ENCODE measurements at regions not wholly inside any gene's neighbourhood (a gene's known extent, or its start where the extent isn't known, plus 50 kb on each side); places are given as distances from the start of the nearest gene placed in this dataset.

GRCh38 chr1:195328102-195328501, 1280.1 kb downstream of the KCNT2 start:
- Histone ChIP-seq H3K9me3 (no peaks in the 10 kb centered on the region), H3K36me3 (no peaks in the 10 kb centered on the region), H3K4me3 (ENCODE audit: low read depth, low read length) (no peak overlapping the region), H3K27me3 (no peaks in the 10 kb centered on the region), H3K4me1 (no peaks in the 10 kb centered on the region)
- no peak for DNase-seq
- TF ChIP-seq, protein P1, sequence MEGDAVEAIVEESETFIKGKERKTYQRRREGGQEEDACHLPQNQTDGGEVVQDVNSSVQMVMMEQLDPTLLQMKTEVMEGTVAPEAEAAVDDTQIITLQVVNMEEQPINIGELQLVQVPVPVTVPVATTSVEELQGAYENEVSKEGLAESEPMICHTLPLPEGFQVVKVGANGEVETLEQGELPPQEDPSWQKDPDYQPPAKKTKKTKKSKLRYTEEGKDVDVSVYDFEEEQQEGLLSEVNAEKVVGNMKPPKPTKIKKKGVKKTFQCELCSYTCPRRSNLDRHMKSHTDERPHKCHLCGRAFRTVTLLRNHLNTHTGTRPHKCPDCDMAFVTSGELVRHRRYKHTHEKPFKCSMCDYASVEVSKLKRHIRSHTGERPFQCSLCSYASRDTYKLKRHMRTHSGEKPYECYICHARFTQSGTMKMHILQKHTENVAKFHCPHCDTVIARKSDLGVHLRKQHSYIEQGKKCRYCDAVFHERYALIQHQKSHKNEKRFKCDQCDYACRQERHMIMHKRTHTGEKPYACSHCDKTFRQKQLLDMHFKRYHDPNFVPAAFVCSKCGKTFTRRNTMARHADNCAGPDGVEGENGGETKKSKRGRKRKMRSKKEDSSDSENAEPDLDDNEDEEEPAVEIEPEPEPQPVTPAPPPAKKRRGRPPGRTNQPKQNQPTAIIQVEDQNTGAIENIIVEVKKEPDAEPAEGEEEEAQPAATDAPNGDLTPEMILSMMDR (IDR thresholded peaks at IDR 0.05; ENCODE audit: low read depth, low read length) = no peak

- TF ChIP-seq, protein P1 (IDR thresholded peaks at IDR 0.05; ENCODE audit: low read depth, low read length) = no peak
- Histone ChIP-seq H3K36me3 (no peaks in the 10 kb centered on the region), H3K9me3 (no peaks in the 10 kb centered on the region), H3K27me3 (no peaks in the 10 kb centered on the region), H3K4me3 (ENCODE audit: low read depth, low read length) (no peak overlapping the region), H3K4me1 (no peaks in the 10 kb centered on the region)
- DNase-seq = no peak
These were observed 1280.9 kb downstream of the KCNT2 start for GRCh38 chr1:195327361-195327760.

- Histone ChIP-seq H3K4me1 (no peaks in the 10 kb centered on the region), H3K36me3 (no peaks in the 10 kb centered on the region)
- TF ChIP-seq, protein P1 (IDR thresholded peaks at IDR 0.05; ENCODE audit: low read depth, low read length) = no peak
These were observed 1281.9 kb downstream of the KCNT2 start for GRCh38 chr1:195326325-195326724.

DNA sequence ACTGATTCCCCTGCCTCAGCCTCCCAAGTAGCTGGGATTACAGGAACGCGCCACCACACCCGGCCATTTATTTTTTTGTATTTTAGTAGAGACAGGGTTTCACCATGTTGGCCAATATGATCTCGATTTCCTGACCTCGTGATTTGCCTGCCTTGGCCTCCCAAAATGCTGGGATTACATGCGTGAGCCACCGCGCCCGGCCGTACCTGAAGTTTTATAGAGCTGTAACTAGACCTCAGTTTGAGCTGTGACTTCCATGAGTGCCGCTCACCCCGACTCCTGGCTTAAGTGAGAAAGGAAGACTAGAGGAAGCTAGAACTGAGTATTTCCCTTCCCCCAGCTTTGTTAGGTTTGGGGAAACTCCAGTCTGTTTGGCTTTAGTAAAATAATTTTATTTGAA, 1283.1 kb downstream of the KCNT2 start:
- H3K4me3 ChIP-seq (ENCODE audit: low read depth, low read length) = no peak overlapping the region
- no peaks in the 10 kb centered on the region for H3K27me3 ChIP-seq
- TF ChIP-seq, protein P1 (IDR thresholded peaks at IDR 0.05; ENCODE audit: low read depth, low read length) = no peak
- H3K4me1 ChIP-seq = no peaks in the 10 kb centered on the region
- H3K9me3 ChIP-seq = no peaks in the 10 kb centered on the region
- H3K36me3 ChIP-seq = no peaks in the 10 kb centered on the region
- no peak for DNase-seq

More at GRCh38 chr1:195326325-195326724, 1281.9 kb downstream of the KCNT2 start:
- H3K9me3 ChIP-seq = no peaks in the 10 kb centered on the region
- DNase-seq = no peak
- H3K4me3 ChIP-seq (ENCODE audit: low read depth, low read length) = no peak overlapping the region
- no peaks in the 10 kb centered on the region for H3K27me3 ChIP-seq

DNA sequence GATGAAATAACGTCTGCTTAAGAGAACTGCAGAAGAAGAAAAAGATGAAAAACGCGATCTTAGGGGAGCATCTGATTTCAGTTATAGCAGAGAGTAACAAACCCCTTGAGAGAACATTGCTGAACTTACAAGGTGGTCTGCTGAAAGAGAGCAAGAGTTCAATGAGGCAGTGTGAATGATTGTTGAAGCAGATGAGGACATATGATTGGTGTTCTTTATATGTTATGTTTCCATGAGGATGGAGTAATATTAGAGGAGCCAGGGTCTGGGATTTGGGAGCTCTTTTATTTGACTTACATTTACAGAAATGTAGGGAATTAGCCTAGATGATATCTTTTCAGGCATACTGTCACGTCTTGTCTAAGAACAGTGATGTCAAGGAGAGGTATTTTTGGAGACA, 1302.0 kb downstream of the KCNT2 start:
- H3K4me1 ChIP-seq = no peaks in the 10 kb centered on the region

DNA sequence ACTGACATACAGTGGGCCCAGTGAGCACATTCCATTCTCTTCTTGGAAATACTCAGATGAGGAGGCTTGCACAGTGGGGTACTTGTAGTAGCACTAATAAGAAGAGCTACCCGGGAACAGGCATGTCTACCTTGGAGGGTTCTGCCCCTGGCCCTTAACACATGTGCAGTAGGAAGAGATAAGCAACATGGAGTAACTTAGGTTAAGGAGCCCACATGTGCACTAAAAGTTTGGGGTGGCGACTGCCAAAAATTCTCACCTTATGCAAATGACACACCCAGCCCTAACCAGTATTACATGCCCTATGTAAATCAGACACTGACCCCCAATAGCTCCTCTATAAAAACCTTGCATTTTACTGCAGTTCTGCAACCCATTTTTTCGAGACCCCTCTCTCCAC, 1313.3 kb downstream of the KCNT2 start:
- no peaks in the 10 kb centered on the region for H3K27me3 ChIP-seq

More for the DNA sequence above, 1302.0 kb downstream of the KCNT2 start:
- DNase-seq = no peak
- Histone ChIP-seq H3K27me3 (no peaks in the 10 kb centered on the region), H3K4me3 (ENCODE audit: low read depth, low read length) (no peak overlapping the region), H3K9me3 (no peaks in the 10 kb centered on the region), H3K36me3 (no peaks in the 10 kb centered on the region)
- TF ChIP-seq, protein P1 (IDR thresholded peaks at IDR 0.05; ENCODE audit: low read depth, low read length) = no peak

More for the DNA sequence above, 1313.3 kb downstream of the KCNT2 start:
- H3K9me3 ChIP-seq = no peaks in the 10 kb centered on the region
- TF ChIP-seq, protein P1 (IDR thresholded peaks at IDR 0.05; ENCODE audit: low read depth, low read length) = no peak
- no peaks in the 10 kb centered on the region for H3K4me1 ChIP-seq
- DNase-seq = no peak
- H3K4me3 ChIP-seq (ENCODE audit: low read depth, low read length) = no peak overlapping the region
- H3K36me3 ChIP-seq = no peaks in the 10 kb centered on the region
